ENCODE measurements at regions not wholly inside any gene's neighbourhood (a gene's known extent, or its start where the extent isn't known, plus 50 kb on each side); places are given as distances from the start of the nearest gene placed in this dataset.
"Not testable (repeated sequence)": the region's sequence is repeated elsewhere in the genome, so short reads cannot be mapped to it uniquely, and the experiment has no call there.

DNA sequence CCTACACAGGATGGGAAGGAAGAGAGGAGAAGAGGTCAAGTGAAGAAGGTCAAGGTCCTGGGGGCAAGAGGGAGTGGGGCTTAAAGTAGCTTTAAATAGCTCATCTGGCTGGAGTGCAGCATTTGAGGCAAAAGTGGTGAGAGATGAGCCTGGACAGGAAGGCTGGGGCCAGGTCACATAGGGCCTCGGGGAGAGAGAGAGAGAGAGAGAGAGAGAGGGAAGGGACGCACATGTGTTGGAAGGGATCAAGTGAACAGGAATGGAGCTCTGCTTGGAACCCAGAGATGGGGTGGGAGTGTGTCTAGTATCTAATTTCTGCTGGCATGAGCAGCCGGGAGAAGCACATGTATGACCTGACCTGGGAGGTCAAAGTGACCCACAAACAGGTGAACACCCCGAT lies 407.5 kb downstream of the MED13L start:
- Mint-ChIP-seq H3K9me3 (peaks cover 0 to 8% (median 2%) of the 10 kb centered on the region in 7 donors), H3K27ac (no peak overlapping the region), H3K4me1 (no peaks in the 10 kb centered on the region), H3K27me3 (peaks cover 55 to 57% (median 56%) of the 10 kb centered on the region in 3 donors), H3K36me3 (no peaks in the 10 kb centered on the region), H3K4me3 (no peak overlapping the region)
- ATAC-seq (ENCODE audit: low read depth in 2 of 2), result no peak
- no peak for DNase-seq

DNA sequence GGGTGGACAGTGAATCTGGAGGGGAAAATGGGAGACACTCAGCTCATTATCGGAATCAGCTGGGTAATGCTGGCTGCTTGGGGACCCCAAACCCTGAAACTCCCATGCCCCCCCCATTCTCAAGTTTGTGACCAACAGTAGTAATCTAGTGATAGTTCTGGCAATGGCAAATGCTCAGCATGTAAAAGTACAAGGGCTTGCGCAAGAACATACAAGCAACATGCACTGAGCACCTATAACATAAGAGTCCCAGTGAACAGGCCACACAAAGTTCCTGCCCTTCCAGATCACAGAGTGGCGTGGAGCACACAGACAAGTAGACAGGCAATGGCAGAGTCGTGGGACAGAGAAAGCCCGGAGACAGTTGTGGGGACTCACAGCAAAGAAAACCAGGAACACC lies 407.9 kb downstream of the MED13L start:
- peaks cover 51 to 58% (median 56%) of the 10 kb centered on the region in 3 donors for H3K27me3 Mint-ChIP-seq
- ATAC-seq (ENCODE audit: low read depth in 2 of 2) (no peak), DNase-seq (no peak)
- no peak overlapping the region for H3K4me3 Mint-ChIP-seq
- H3K27ac Mint-ChIP-seq, result peak overlapping the region in 1 of 6 donors; percentile 18
- H3K4me1 Mint-ChIP-seq, result no peaks in the 10 kb centered on the region
- H3K9me3 Mint-ChIP-seq, result peaks cover 0 to 7% (median 0%) of the 10 kb centered on the region in 7 donors
- H3K36me3 Mint-ChIP-seq, result no peaks in the 10 kb centered on the region

DNA sequence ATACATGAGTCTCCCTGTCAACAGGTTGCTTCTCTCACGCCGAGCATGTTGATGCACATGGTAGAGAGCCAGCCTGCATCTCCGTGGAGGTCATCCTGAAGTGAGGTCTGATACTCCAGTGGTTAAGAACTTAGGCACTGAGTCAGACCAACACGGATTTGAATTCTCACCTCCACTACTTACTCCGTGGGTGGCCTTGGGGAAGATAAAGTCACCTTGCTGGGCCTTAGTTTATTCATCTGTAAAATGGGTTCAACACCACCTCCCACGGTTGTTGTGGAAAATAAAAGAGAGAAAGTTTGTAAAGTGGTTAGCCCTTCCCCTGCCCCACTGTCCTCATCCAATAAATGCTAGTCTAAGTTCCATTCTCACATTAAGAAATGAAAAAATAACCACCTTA lies 408.9 kb downstream of the MED13L start:
- Mint-ChIP-seq H3K4me1 (no peaks in the 10 kb centered on the region), H3K27me3 (peaks cover 41 to 58% (median 51%) of the 10 kb centered on the region in 3 donors), H3K27ac (no peak overlapping the region), H3K36me3 (no peaks in the 10 kb centered on the region), H3K9me3 (peaks cover 0 to 3% (median 0%) of the 10 kb centered on the region in 7 donors), H3K4me3 (no peak overlapping the region)
- DNase-seq (no peak), ATAC-seq (ENCODE audit: low read depth in 2 of 2) (no peak)

DNA sequence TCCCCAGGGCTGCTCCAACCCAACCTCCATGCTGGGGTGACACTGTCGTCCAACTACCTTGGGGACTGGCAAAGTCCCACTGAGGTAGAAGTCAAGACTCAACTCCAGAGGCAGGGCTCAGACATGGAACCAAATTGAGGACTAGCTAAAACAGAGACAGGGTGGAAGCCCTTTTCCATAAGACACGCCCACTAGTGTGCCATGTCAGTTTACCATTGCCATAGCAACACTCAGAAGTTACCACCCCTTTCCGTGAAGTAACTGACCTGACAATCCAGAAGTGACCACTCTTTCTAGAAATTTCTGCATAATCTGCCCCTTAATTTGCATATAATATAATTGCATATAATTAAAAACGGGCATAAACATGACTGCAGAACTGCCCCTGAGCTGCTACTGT lies 409.6 kb downstream of the MED13L start:
- Mint-ChIP-seq H3K27ac (no peak overlapping the region), H3K4me3 (no peak overlapping the region), H3K27me3 (peaks cover 36 to 52% (median 44%) of the 10 kb centered on the region in 3 donors), H3K9me3 (peaks cover 0 to 3% (median 0%) of the 10 kb centered on the region in 7 donors), H3K4me1 (no peaks in the 10 kb centered on the region), H3K36me3 (no peaks in the 10 kb centered on the region)
- DNase-seq (no peak), ATAC-seq (ENCODE audit: low read depth in 2 of 2) (no peak)

DNA sequence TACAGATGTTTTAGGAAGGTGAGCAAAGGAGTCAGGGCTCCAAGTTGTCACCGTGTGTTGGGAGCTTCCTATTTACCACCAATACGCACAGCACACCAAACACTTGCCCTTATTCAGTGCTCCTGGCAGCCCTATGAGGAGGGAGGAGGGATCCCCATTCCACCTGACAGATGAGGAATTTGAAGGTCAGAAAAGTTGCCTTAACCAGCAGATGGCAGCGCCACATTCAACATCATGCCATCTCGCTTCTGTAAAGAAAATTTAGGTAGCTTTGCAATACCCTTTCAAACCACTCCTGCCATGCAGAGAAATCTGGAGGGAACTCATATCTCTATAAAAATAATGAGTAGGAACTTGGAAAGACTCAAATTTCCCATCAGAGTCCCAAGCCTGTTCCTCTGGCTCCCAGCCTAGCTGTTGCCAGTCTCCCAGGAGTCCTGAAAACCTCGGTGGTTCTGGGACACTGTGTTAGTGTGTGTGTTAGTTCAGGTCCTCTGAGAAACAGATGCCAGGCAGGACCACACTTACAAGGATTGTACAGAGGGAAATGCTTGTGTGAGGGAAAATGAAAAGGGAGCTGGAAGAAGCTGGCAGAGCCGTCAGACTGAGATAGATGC lies 410.5 kb downstream of the MED13L start:
- no peak overlapping the region for H3K4me3 Mint-ChIP-seq
- H3K27ac Mint-ChIP-seq, result no peak overlapping the region
- peaks cover 28 to 47% (median 45%) of the 10 kb centered on the region in 3 donors for H3K27me3 Mint-ChIP-seq
- H3K36me3 Mint-ChIP-seq, result no peaks in the 10 kb centered on the region
- peaks cover 0 to 3% (median 0%) of the 10 kb centered on the region in 7 donors for H3K9me3 Mint-ChIP-seq
- no peak for DNase-seq
- H3K4me1 Mint-ChIP-seq, result no peaks in the 10 kb centered on the region
- ATAC-seq (ENCODE audit: low read depth in 2 of 2), result no peak

DNA sequence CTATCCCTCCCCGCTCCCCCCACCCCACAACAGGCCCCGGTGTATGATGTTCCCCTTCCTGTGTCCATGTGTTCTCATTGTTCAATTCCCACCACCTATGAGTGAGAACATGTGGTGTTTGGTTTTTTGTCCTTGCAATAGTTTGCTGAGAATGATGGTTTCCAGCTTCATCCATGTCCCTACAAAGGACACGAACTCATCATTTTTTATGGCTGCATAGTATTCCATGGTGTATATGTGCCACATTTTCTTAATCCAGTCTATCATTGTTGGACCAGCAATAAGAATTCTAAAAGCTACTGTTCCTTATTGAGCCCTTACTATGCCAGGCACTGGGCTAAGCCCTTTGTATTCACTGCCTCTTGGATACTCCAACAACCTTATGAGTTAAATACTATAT lies 411.2 kb downstream of the MED13L start:
- not testable (repeated sequence) for H3K9me3 Mint-ChIP-seq

DNA sequence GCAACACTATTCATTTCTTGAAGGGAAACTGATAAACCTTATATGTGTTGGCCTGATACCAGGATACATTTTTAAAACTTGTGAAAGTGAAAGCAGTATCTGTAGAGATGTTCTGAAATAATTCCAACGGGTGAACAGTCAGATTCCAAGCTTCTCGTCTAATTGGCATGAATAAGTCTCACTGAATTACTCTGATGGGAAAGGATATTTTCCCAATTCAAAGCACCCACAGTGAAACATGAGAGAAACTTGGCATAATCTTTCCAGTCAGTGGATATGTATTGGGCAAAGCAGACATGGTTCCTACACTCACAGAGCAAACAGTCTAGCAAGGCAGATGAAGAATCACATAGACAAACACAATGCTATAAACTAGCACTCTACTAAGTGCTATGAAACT lies 413.1 kb downstream of the MED13L start:
- Mint-ChIP-seq H3K4me1 (no peaks in the 10 kb centered on the region), H3K9me3 (no peaks in the 10 kb centered on the region), H3K27me3 (peaks cover 30 to 52% (median 42%) of the 10 kb centered on the region in 3 donors), H3K27ac (no peak overlapping the region), H3K4me3 (no peak overlapping the region), H3K36me3 (no peaks in the 10 kb centered on the region)
- ATAC-seq (ENCODE audit: low read depth in 2 of 2), result no peak
- no peak for DNase-seq

More for the DNA sequence above, 411.2 kb downstream of the MED13L start:
- H3K27me3 Mint-ChIP-seq, result peaks cover 29 to 49% (median 47%) of the 10 kb centered on the region in 3 donors
- not testable (repeated sequence) for H3K36me3 Mint-ChIP-seq; ATAC-seq (ENCODE audit: low read depth in 2 of 2); H3K27ac Mint-ChIP-seq; H3K4me1 Mint-ChIP-seq; DNase-seq; H3K4me3 Mint-ChIP-seq

DNA sequence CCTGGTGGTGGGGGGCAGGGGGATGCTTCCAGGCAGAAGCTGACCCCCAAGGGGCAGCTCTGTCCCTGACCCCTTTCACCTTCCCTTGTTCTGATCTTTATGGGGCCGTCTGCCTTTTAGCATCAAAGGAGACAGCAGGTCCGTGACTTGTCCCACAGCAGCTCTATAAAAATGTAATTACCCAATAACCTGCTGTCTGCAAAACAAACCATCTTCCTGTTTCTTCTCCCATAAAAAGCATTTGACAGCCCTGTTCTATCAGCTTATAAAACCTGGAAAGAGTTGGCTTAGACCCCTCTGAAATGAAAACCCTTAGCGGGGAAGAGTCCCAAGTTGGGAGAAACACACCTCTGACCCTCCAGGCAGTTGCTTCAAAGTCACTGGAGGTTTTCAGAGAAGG lies 416.9 kb downstream of the MED13L start:
- no peak overlapping the region for H3K4me3 Mint-ChIP-seq
- H3K27ac Mint-ChIP-seq, result no peak overlapping the region
- H3K9me3 Mint-ChIP-seq, result peaks cover 0 to 9% (median 0%) of the 10 kb centered on the region in 7 donors
- no peak for DNase-seq
- H3K4me1 Mint-ChIP-seq, result no peaks in the 10 kb centered on the region
- H3K27me3 Mint-ChIP-seq, result peaks cover 27 to 44% (median 33%) of the 10 kb centered on the region in 3 donors
- no peak for ATAC-seq (ENCODE audit: low read depth in 2 of 2)
- H3K36me3 Mint-ChIP-seq, result no peaks in the 10 kb centered on the region

DNA sequence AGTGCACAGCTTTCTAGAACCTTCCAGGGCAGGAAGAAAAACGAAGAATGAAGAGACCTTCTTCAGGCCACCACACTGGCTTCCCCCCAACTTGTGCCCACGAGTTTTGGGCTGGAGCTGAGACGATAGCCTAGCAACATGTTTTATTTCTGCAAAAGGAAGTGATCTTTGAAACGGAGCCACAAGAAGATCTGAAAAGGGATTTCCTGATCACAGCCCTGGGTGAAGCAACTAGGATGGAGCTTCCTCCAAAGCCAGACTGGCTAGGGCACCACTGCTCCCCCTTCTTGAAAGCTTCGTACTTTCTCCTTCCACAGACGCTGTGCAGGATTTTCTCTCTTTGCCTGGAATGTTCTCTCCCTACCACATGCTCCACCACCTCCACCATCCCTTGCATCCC lies 418.3 kb downstream of the MED13L start:
- no peak for ATAC-seq (ENCODE audit: low read depth in 2 of 2)

DNA sequence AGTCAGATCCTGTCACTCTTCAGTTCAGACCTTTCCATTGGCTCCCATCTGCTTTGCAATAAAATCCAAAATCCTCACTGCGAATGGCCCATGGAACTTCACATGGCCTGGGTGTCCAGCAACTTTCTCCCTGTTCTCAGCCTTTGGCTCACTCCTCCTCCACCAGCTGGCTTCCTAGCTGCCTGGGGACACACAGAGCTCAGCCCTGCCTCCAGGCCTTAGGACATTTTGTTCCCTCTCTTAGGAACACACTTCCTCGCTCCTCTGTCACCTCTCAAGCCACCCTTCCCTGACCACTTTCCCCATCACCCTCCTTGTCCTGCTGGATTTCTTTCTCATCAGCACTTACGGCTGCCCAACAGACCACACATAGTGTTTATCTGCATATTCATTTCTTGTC lies 419.6 kb downstream of the MED13L start:
- peak overlapping the region in 1 of 6 donors; percentile 44 for H3K27ac Mint-ChIP-seq
- no peak for ATAC-seq (ENCODE audit: low read depth in 2 of 2)
- H3K4me3 Mint-ChIP-seq, result no peak overlapping the region
- H3K4me1 Mint-ChIP-seq, result no peaks in the 10 kb centered on the region
- no peak for DNase-seq
- peaks cover 18 to 36% (median 27%) of the 10 kb centered on the region in 3 donors for H3K27me3 Mint-ChIP-seq
- H3K9me3 Mint-ChIP-seq, result peaks cover 0 to 9% (median 2%) of the 10 kb centered on the region in 7 donors
- H3K36me3 Mint-ChIP-seq, result no peaks in the 10 kb centered on the region

More for the DNA sequence above, 418.3 kb downstream of the MED13L start:
- Mint-ChIP-seq H3K4me1 (no peaks in the 10 kb centered on the region), H3K36me3 (no peaks in the 10 kb centered on the region), H3K4me3 (no peak overlapping the region), H3K27ac (no peak overlapping the region), H3K27me3 (peaks cover 22 to 36% (median 27%) of the 10 kb centered on the region in 3 donors), H3K9me3 (peaks cover 0 to 9% (median 0%) of the 10 kb centered on the region in 7 donors)
- DNase-seq, result no peak

DNA sequence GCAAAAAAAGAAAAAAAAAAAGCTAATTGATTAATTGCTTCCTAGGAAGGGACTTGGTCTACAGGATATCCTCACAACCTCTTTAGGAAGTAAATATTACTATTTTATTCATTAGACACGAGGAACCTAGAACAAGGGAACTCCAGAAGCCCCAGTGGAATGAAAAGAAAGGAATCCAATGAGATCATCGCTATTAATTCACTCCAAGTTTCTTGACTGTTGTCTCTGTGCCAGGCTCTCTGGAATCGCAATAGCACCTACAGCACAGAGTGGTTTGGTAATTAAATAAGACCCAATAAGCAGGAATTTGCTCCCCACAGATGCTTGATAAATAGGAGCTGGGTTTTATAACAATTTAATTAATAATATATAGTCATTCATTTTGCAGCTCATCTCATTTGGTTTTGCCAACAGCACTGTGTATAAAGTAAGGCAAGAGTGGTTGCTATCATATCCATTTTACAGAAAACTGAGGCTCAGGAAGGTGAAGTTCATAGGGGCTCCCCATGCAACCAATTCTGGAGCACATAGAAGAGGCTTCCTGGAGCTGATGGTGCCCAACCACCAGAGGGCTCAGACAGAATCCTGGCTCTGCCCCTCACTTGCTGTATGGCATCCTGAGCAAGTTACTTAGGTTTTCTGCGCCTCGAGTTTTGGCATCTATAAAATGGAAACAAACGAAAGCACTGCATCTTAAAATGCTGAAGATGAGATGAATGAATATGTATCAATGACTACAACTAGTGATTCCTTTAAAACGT lies 420.2 kb downstream of the MED13L start:
- Mint-ChIP-seq H3K9me3 (peaks cover 0 to 9% (median 3%) of the 10 kb centered on the region in 7 donors), H3K4me1 (no peaks in the 10 kb centered on the region), H3K27ac (no peak overlapping the region), H3K36me3 (no peaks in the 10 kb centered on the region), H3K4me3 (no peak overlapping the region), H3K27me3 (peaks cover 18 to 31% (median 27%) of the 10 kb centered on the region in 3 donors)
- ATAC-seq (ENCODE audit: low read depth in 2 of 2) (no peak), DNase-seq (no peak)

DNA sequence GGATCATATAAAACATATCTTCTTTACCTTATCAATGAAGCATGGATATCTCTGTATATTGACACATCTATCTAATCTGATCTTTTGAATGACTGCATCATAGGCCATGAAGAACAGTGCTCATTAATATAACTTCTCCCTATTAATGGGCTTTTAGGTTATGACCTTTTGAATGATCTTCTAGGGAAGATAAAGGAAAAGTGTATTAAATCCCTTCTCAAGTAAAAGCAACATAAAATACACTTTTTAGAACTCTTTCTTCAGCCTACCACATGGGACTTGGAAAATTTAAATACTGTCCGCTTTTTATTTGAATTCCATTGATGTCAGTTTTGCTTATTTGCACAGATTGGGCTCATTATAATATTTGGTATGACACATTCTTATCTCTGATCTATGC lies 425.4 kb downstream of the MED13L start:
- Mint-ChIP-seq H3K27ac (no peak overlapping the region), H3K4me3 (no peak overlapping the region), H3K9me3 (peaks cover 0 to 41% (median 5%) of the 10 kb centered on the region in 7 donors), H3K27me3 (peaks cover 0 to 15% (median 12%) of the 10 kb centered on the region in 3 donors), H3K36me3 (no peaks in the 10 kb centered on the region), H3K4me1 (no peaks in the 10 kb centered on the region)
- ATAC-seq (ENCODE audit: low read depth in 2 of 2) (no peak), DNase-seq (no peak)

DNA sequence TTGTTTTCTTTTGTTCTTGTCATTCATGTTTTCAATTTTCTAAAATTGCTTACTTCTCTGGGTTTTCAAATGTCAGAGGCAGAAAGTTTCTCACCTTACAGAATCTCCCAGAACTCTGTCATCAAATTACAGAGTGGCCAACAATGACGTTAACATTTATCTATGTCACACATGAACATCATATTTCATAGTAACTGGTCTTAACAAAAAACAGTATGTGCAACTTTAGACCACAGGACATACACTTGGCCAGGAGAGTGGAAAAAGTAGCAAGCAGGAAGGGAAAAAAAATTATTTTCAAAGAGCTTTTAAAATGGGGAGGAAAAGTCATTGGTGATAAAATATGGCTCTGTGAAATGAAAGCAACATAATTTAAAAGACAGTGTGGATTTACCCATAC lies 426.5 kb downstream of the MED13L start:
- no peak for ATAC-seq (ENCODE audit: low read depth in 2 of 2)
- peaks cover 0 to 21% (median 8%) of the 10 kb centered on the region in 3 donors for H3K27me3 Mint-ChIP-seq
- H3K4me3 Mint-ChIP-seq, result no peak overlapping the region
- H3K9me3 Mint-ChIP-seq, result peaks cover 0 to 32% (median 5%) of the 10 kb centered on the region in 7 donors
- no peak overlapping the region for H3K27ac Mint-ChIP-seq
- DNase-seq, result no peak
- no peaks in the 10 kb centered on the region for H3K4me1 Mint-ChIP-seq
- H3K36me3 Mint-ChIP-seq, result no peaks in the 10 kb centered on the region

Measured in naive B cell (primary cell).